Stimulated activated CD4-positive, alpha-beta T cell treated with anti-CD3 and anti-CD28 coated beads, Interleukin-4, amount 100 ng/mL, for 48 hours (primary cell): ENCODE measurements at regions not wholly inside any gene's neighbourhood (a gene's known extent, or its start where the extent isn't known, plus 50 kb on each side); places are given as distances from the start of the nearest gene placed in this dataset.

Experiments
- DNase-seq, 2 donors: peaks; one replicate each; pipeline ENCODE4 v3.0.0-alpha.2; 2020; ENCODE audit warnings: low read depth in 2 of 2

GRCh38 chr5:93930098-93930497 lies 188.7 kb upstream of the POU5F2 start:
- no peak for DNase-seq

GRCh38 chr5:93929131-93929530 lies 187.7 kb upstream of the POU5F2 start:
- DNase-seq: no peak

DNA sequence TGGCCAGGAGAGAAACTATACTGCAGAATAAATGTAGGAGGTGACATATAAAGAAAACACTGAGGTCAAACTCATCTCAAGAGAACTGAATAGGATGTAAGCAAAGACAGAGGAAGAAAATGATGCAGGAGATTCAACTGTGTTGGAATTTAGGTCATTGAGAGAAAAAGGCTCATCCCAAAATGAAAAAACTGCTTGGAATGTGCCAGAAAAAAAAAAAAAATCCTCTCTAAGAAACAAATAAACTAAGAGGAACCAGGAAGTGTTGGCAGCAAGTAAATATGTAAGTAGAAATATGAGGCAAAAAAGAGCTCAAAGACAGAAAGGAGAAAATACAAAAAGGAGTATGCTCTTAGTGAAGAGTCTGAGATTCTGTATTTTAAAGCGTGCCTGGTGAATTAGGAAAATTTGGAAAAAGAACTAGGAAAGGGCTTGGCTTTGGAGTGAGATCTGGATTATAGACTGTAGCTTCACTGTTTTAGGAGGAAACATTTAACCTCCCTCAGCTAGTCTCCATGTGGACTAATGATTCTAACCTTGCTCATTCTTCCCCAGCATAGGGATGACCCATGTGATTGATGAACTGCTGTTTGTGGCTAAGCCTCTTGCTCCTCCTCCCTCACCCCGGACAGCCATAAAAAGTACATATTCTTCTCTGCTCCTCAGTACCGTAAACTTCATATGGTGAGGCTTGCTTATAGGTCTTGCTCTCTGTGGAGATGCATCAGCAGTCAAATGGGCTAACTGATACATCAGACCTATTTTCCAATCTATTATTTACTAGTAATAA lies 185.6 kb upstream of the POU5F2 start:
- no peak for DNase-seq

DNA sequence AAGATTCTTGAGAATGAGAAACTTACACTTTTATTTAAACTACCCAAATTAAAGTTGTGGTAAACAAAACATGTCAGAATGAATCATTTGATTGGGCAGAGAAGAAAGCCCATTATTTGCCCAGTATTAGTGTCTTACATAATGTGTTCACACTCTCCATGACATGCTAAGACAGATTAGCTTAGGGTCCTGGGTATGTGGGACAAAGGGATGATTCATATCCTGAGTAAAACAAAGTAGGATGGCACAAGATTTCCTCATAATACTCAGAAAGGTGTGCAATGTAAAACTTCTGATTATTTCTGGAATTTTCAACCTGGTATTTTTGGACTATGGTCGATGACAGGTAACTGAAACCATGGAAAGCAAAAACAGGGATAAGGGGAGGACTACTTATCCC lies 183.9 kb upstream of the POU5F2 start:
- no peak for DNase-seq

- DNase-seq: no peak
Observed at GRCh38 chr5:93924628-93925027, 183.2 kb upstream of the POU5F2 start.

DNA sequence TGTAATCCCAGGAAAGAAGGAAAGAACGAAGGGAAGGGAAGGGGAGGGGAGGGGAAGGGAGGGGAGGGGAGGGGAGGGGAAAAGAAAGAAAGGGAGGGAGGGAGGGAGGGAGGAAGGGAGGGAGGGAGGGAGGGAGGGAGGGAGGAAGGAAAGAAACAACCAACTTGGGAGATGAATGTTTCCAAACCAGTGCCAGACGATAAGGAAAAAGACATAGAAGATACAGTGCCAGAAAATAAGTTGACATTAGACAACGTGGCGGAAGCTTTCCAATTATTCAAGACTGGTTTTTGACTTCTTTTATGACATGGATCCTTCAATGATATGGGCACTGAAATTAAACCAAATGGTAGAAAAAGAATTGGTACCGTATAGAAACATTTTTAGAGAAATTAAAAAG lies 181.2 kb upstream of the POU5F2 start:
- no peak for DNase-seq

GRCh38 chr5:93921001-93921400 lies 179.6 kb upstream of the POU5F2 start:
- no peak for DNase-seq

DNA sequence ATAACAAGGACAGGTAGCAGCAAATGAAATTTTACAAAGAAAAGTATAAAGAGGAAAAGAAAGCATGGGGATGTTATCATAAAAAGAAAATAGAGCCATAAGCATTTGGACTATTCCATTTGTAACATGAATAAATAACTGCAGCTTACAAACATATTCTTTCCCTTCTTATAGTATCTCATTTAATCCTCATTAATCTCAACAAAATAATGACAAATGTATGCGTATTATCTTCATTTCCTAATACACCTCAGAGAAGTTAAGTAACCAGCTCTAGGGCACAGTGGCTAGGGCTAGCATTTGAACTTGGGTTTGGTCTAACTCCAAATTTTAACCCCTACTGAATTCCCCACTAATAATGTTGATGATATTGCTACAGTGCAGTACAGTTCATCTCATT lies 175.5 kb upstream of the POU5F2 start:
- DNase-seq: no peak

- DNase-seq: no peak
Observed at GRCh38 chr5:93915142-93915553, 173.7 kb upstream of the POU5F2 start.

- no peak for DNase-seq
Observed at GRCh38 chr5:93911609-93912008, 170.2 kb upstream of the POU5F2 start.

- no peak for DNase-seq
Observed at GRCh38 chr5:93909356-93909755, 168.0 kb upstream of the POU5F2 start.

DNA sequence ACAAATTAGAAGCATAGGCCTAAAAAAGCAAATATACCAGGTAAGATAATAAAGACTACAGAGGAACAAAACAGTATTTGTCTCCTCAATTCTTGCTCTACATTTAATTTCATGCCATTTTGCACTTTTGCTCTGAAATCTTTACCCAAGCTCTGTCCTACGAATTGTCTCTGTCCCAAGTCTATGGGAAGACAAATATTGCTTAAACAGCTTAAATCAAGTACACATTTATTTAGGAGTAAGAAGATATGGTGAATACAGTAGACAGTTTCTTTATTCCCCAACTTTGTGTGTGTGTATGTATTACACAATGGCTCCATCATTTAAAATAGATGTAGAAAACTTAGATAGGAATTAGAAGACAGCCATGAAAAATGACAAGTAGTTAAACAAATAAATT lies 163.5 kb upstream of the POU5F2 start:
- DNase-seq: no peak

DNA sequence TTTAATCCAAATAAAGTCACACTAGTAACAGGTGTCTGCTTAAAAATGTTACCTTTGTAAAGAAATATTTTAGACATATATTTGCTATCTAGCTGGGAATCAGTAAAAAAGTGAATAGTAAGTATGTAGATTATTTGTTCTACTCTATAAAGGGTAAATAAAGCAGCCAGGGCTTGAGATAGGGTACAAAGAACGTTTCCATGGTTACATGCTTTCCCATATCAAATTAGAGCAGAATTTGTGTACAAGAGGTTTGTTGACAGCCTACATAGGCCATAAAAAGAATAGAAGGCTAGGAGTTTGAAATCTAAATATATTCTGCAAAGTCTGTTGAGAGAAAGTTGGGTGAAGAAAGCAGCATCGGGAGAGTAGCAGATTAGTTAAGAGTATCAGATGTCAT lies 160.9 kb upstream of the POU5F2 start:
- no peak for DNase-seq

- DNase-seq: no peak
Observed at GRCh38 chr5:93899026-93899600, 157.7 kb upstream of the POU5F2 start.

GRCh38 chr5:93894601-93895354 lies 153.4 kb upstream of the POU5F2 start:
- no peak for DNase-seq

DNA sequence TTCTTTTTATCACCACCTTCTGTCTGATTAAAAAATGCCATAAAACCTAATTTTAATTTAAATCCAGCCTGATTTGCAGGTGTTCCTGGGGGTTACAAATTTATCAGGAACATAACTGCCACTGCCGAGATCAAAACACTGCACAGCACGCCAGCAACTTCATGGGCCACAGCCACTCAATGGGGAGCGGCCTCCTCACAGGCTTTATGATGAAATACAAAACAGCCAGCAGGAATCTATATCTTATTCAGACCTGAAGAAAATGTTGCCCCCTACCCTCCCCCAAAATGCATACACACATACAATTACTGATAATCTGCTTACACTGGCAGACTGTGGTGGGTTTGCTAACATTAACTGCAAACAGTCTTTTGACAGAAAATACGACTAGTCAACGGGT lies 151.7 kb upstream of the POU5F2 start:
- no peak for DNase-seq

- DNase-seq: no peak
Observed at GRCh38 chr5:93892481-93892880, 151.1 kb upstream of the POU5F2 start.

- DNase-seq: no peak
Observed at GRCh38 chr5:93891491-93892480, 150.4 kb upstream of the POU5F2 start.

DNA sequence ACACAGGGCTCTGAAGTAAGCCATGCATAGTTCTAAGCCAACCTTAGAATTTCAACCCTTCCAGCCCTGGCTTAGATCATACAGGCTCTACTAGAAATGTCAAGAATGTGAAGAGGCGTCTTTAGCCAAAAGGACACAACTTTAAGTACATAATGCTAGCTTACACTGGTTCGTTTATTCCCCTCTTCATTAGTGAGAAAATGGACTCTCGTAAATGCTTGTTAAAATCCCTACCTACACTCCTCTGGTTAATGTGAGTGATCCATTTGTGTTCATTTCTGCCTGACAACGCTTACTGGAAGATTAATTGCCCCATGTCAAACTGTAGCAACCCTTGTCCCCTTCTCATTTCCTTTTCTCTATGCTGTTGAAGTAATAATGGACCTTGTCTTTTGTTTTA lies 149.3 kb upstream of the POU5F2 start:
- DNase-seq: no peak

DNA sequence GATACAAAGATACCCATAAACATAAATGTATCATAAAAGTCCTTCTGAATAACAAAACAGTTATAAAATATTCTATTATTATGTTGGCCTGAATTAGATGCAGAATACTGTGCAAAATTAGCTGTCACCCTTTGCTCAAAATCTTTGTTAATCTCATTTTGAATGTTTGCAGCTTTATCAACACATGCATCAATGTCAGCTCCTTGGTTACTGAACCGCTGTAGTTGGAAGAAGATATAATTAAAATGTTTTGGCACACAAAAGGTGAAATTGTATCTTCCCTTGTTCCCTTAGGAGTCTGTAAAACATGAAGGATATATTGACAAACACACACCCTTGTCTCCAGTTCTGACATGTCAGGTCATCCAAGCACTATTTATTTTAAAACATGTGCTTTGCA lies 146.3 kb upstream of the POU5F2 start:
- no peak for DNase-seq

GRCh38 chr5:93886917-93887361 lies 145.5 kb upstream of the POU5F2 start:
- no peak for DNase-seq
